Mucosa of rectum (tissue), 2 donors: ENCODE measurements at regions not wholly inside any gene's neighbourhood (a gene's known extent, or its start where the extent isn't known, plus 50 kb on each side); places are given as distances from the start of the nearest gene placed in this dataset.

ENCODE experiments used
- H3K27ac ChIP-seq, 2 donors: one replicate each; pipeline ENCODE4 v1.7.0; 2013; ENCODE audit warnings: inconsistent platforms in 2 of 2, low read depth in 2 of 2, low read length in 2 of 2
- H3K27me3 ChIP-seq, 2 donors: one replicate each; pipeline ENCODE4 v1.7.0; 2013; ENCODE audit warnings: low read length in 2 of 2; ENCODE audit not compliant: control insufficient read depth in 2 of 2, insufficient read depth in 2 of 2
- H3K36me3 ChIP-seq, 2 donors: one replicate each; pipeline ENCODE4 v1.7.0; 2013; ENCODE audit warnings: low read length in 2 of 2; ENCODE audit not compliant: control insufficient read depth in 2 of 2, insufficient read depth in 2 of 2
- H3K4me1 ChIP-seq, 2 donors: one replicate each; pipeline ENCODE4 v1.7.0; 2013; ENCODE audit warnings: low read length in 2 of 2, mild to moderate bottlenecking in 1 of 2; ENCODE audit not compliant: control insufficient read depth in 2 of 2, insufficient read depth in 2 of 2
- H3K4me3 ChIP-seq, 2 donors: one replicate each; pipeline ENCODE4 v1.7.0; 2013; ENCODE audit warnings: low read length in 2 of 2
- H3K9ac ChIP-seq, 2 donors: one replicate each; pipeline ENCODE4 v1.7.0; 2013; ENCODE audit warnings: low read length in 2 of 2, low read depth in 1 of 2, mild to moderate bottlenecking in 1 of 2
- H3K9me3 ChIP-seq, 2 donors: one replicate each; pipeline ENCODE4 v1.7.0; 2013; ENCODE audit warnings: low read length in 2 of 2; ENCODE audit not compliant: control insufficient read depth in 2 of 2
- donor health status: healthy.
- donor health status: Normal muscosa, but diverticular disease.

- H3K9ac ChIP-seq, result no peak overlapping the region
- H3K27ac ChIP-seq, result no peak overlapping the region
- H3K27me3 ChIP-seq, result no peaks in the 10 kb centered on the region
- no peak overlapping the region for H3K4me3 ChIP-seq
- no peaks in the 10 kb centered on the region for H3K36me3 ChIP-seq
- H3K9me3 ChIP-seq, result no peaks in the 10 kb centered on the region
- H3K4me1 ChIP-seq, result peaks cover 34 to 39% of the 10 kb centered on the region in 2 donors
Observed at GRCh38 chr4:186939226-186939625, 215.6 kb upstream of the FAT1 start.

DNA sequence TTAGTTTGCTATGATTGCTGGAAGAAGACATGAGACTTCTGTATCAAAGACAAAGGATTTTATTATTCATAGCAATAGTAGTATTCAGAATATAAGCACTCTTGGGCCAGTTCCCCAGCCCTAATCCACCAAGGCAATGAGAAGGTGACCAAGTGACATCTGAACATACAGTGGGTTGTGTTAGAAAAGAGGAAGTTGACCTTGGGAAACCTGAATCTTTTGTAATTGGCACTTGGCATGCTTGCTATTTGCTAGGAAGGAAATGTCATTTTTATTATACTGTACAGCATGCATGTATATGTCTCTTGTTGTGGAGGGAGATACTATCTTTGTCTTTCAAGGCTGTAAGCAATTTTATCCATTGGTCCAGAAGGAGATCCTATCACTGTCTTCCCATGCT, 216.1 kb upstream of the FAT1 start:
- H3K27me3 ChIP-seq, result no peaks in the 10 kb centered on the region
- no peaks in the 10 kb centered on the region for H3K36me3 ChIP-seq
- H3K9ac ChIP-seq, result no peak overlapping the region
- peaks cover 30 to 33% of the 10 kb centered on the region in 2 donors for H3K4me1 ChIP-seq
- no peak overlapping the region for H3K27ac ChIP-seq
- H3K4me3 ChIP-seq, result no peak overlapping the region
- no peaks in the 10 kb centered on the region for H3K9me3 ChIP-seq

DNA sequence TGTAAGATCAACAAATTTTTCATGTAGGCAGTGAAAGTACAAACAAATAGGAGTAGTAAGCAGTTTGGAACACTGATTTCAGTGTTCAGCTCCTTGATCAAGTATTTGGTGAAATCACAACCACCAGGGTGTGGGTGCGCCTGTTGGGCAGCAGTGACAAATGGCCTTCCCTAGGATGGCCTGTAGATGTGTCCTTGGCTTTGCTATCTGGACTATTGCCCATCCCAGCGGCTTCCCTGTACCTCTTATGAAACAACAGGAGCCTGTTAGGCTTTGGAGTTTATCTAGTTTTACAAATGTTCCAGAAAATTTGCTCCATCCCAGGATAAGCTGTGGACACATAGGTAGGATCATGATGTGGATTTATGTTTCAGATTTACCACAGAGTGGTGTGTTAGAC, 216.8 kb upstream of the FAT1 start:
- no peak overlapping the region for H3K27ac ChIP-seq
- no peak overlapping the region for H3K9ac ChIP-seq
- H3K27me3 ChIP-seq, result no peaks in the 10 kb centered on the region
- H3K4me3 ChIP-seq, result no peak overlapping the region
- H3K4me1 ChIP-seq, result peaks cover 25 to 26% of the 10 kb centered on the region in 2 donors
- no peaks in the 10 kb centered on the region for H3K9me3 ChIP-seq
- no peaks in the 10 kb centered on the region for H3K36me3 ChIP-seq

- Histone ChIP-seq H3K27me3 (no peaks in the 10 kb centered on the region), H3K36me3 (no peaks in the 10 kb centered on the region), H3K27ac (peak overlapping the region in 1 of 2 donors; percentile 44), H3K4me1 (peaks cover 19 to 32% of the 10 kb centered on the region in 2 donors), H3K9ac (peak overlapping the region in 1 of 2 donors; percentile 45), H3K9me3 (no peaks in the 10 kb centered on the region), H3K4me3 (no peak overlapping the region)
Observed at GRCh38 chr4:186942758-186943377, 219.2 kb upstream of the FAT1 start.

DNA sequence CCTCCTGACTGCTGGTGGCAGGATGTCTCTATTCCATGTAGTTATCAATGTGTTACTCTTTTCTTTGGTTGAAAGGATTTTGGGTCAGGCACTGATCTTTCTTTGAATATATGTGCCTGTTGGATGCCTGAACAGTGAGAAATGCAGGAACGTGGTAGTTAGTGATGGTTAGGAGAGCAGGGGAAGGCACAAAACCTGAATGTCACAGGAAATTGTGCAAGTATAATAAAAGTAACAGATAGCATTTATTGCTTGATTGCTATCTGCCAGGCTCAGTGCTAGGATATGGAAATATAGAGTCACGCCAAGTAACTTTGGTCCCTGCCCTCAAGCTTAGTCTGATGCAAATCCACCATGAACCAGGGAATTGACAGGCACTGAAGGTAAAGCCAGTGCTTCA, 219.8 kb upstream of the FAT1 start:
- peaks cover 19 to 32% of the 10 kb centered on the region in 2 donors for H3K4me1 ChIP-seq
- H3K4me3 ChIP-seq, result no peak overlapping the region
- no peaks in the 10 kb centered on the region for H3K36me3 ChIP-seq
- H3K9ac ChIP-seq, result peak overlapping the region in 1 of 2 donors; percentile 45
- H3K9me3 ChIP-seq, result no peaks in the 10 kb centered on the region
- H3K27ac ChIP-seq, result peak overlapping the region; percentile 44
- no peaks in the 10 kb centered on the region for H3K27me3 ChIP-seq

GRCh38 chr4:186946136-186946535, 222.5 kb upstream of the FAT1 start:
- H3K27ac ChIP-seq, result peak overlapping the region; percentile 41 to 51
- no peak overlapping the region for H3K4me3 ChIP-seq
- H3K36me3 ChIP-seq, result no peaks in the 10 kb centered on the region
- peak overlapping the region in 1 of 2 donors; percentile 24 for H3K9ac ChIP-seq
- H3K4me1 ChIP-seq, result peaks cover 19 to 29% of the 10 kb centered on the region in 2 donors
- H3K27me3 ChIP-seq, result no peaks in the 10 kb centered on the region
- no peaks in the 10 kb centered on the region for H3K9me3 ChIP-seq

GRCh38 chr4:186946682-186947294, 223.1 kb upstream of the FAT1 start:
- H3K27me3 ChIP-seq, result no peaks in the 10 kb centered on the region
- H3K9ac ChIP-seq, result peak overlapping the region in 1 of 2 donors; percentile 42
- H3K27ac ChIP-seq, result no peak overlapping the region
- H3K9me3 ChIP-seq, result no peaks in the 10 kb centered on the region
- H3K4me1 ChIP-seq, result peaks cover 19 to 29% of the 10 kb centered on the region in 2 donors
- H3K4me3 ChIP-seq, result no peak overlapping the region
- no peaks in the 10 kb centered on the region for H3K36me3 ChIP-seq

GRCh38 chr4:186948361-186949242, 224.9 kb upstream of the FAT1 start:
- Histone ChIP-seq H3K27me3 (no peaks in the 10 kb centered on the region), H3K4me1 (peaks cover 10 to 21% of the 10 kb centered on the region in 2 donors), H3K9ac (no peak overlapping the region), H3K9me3 (no peaks in the 10 kb centered on the region), H3K4me3 (no peak overlapping the region), H3K27ac (no peak overlapping the region), H3K36me3 (no peaks in the 10 kb centered on the region)

DNA sequence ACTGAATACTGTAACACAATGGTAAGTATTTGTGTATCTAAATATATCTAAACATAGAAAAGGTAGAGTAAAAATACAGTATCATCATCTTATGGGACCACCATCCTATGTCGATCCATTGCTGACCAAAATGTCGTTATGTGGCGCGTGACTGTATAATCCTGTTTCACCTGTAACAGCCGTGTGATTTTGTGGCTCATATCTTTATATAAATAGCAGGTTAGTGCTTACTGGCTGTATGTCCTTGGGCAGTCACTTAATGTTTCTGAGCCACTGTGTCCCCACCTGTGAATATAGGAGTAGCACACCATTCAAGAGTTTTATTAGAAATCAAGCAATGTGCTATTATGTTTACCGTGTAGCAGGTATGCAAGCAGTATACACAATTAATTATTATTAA, 226.2 kb upstream of the FAT1 start:
- Histone ChIP-seq H3K36me3 (no peaks in the 10 kb centered on the region), H3K9me3 (no peaks in the 10 kb centered on the region), H3K27me3 (no peaks in the 10 kb centered on the region), H3K4me1 (peaks cover 6 to 16% of the 10 kb centered on the region in 2 donors), H3K4me3 (no peak overlapping the region), H3K9ac (no peak overlapping the region), H3K27ac (no peak overlapping the region)

GRCh38 chr4:186952709-186953108, 229.1 kb upstream of the FAT1 start:
- Histone ChIP-seq H3K9ac (no peak overlapping the region), H3K4me1 (no peaks in the 10 kb centered on the region), H3K9me3 (no peaks in the 10 kb centered on the region), H3K4me3 (no peak overlapping the region), H3K27ac (no peak overlapping the region), H3K36me3 (no peaks in the 10 kb centered on the region), H3K27me3 (no peaks in the 10 kb centered on the region)
